ENCODE measurements at regions not wholly inside any gene's neighbourhood (a gene's known extent, or its start where the extent isn't known, plus 50 kb on each side); places are given as distances from the start of the nearest gene placed in this dataset.

DNA sequence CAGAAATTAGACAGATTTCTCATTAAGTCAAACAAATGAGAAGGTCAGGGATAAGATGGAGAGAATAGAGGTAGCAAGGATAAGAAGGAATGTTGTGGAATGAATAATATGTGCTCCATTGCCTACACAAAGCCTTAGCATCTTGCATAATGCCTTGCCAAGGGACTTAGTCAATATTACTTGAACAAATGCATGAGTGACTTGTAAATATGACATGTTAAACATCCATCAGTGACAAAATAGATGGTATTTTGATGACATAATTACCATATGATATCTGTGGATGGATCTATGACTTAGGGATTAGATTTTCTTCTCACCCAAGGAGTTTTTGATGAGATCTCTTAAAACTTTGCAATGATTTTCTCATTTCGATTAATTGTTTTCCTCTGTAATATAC, 194.1 kb upstream of the RASSF8 start:
- TF ChIP-seq, protein P1, sequence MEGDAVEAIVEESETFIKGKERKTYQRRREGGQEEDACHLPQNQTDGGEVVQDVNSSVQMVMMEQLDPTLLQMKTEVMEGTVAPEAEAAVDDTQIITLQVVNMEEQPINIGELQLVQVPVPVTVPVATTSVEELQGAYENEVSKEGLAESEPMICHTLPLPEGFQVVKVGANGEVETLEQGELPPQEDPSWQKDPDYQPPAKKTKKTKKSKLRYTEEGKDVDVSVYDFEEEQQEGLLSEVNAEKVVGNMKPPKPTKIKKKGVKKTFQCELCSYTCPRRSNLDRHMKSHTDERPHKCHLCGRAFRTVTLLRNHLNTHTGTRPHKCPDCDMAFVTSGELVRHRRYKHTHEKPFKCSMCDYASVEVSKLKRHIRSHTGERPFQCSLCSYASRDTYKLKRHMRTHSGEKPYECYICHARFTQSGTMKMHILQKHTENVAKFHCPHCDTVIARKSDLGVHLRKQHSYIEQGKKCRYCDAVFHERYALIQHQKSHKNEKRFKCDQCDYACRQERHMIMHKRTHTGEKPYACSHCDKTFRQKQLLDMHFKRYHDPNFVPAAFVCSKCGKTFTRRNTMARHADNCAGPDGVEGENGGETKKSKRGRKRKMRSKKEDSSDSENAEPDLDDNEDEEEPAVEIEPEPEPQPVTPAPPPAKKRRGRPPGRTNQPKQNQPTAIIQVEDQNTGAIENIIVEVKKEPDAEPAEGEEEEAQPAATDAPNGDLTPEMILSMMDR (IDR thresholded peaks at IDR 0.05; ENCODE audit: borderline replicate concordance, extremely low read depth, low read length, poor library complexity, severe bottlenecking) = no peak
- no peak for TF ChIP-seq EZH2 (IDR thresholded peaks at IDR 0.05; ENCODE audit: borderline replicate concordance, low read depth, low read length, severe bottlenecking)

All from DND-41 (cell line).